Upper lobe of left lung (tissue), 6 donors: ENCODE measurements at regions not wholly inside any gene's neighbourhood (a gene's known extent, or its start where the extent isn't known, plus 50 kb on each side); places are given as distances from the start of the nearest gene placed in this dataset.

Source experiments
- ATAC-seq, 2 donors: fragments of 200-7000 bp; cut with Tn5 transposase; one replicate each; pipeline ENCODE4 v1.9.1; 2022; ENCODE audit warnings: mild to moderate bottlenecking in 2 of 2, moderate library complexity in 2 of 2; ENCODE audit not compliant: low FRiP score in 2 of 2
- DNase-seq, 2 donors: peaks; one replicate each; pipeline ENCODE4 v3.0.0-alpha.2; 2019 to 2020
- H3K27ac ChIP-seq, 4 donors: fragments of 200-600 bp; sonication (generic); one replicate each; pipeline ENCODE4 v1.5.1; 2016 to 2019
- H3K27me3 ChIP-seq, 4 donors: fragments of 200-600 bp; sonication (generic); one replicate each; pipeline ENCODE4 v1.5.1; 2017 to 2019
- H3K36me3 ChIP-seq, 4 donors: fragments of 200-600 bp; sonication (generic); one replicate each; pipeline ENCODE4 v1.5.1; 2016 to 2019
- H3K4me1 ChIP-seq, 4 donors: fragments of 200-600 bp; sonication (generic); one replicate each; pipeline ENCODE4 v1.5.1; 2018 to 2019
- H3K4me3 ChIP-seq, 4 donors: fragments of 200-600 bp; sonication (generic); one replicate each; pipeline ENCODE4 v1.5.1; 2017 to 2019; ENCODE audit warnings: mild to moderate bottlenecking in 2 of 4, moderate library complexity in 1 of 4
- H3K9me3 ChIP-seq, 4 donors: fragments of 200-600 bp; sonication (generic); one replicate each; pipeline ENCODE4 v1.5.1; 2018 to 2019
- EP300 ChIP-seq, 4 donors: sonication (generic); formaldehyde crosslinking; IDR thresholded peaks; one replicate each; pipeline ENCODE4 v1.5.1; 2017; ENCODE audit warnings: antibody characterized with exemption in 4 of 4, control low read depth in 2 of 4
- POLR2A ChIP-seq, 4 donors: fragments of 450-650 bp; IDR thresholded peaks; one replicate each; pipeline ENCODE4 v1.5.1; 2016 to 2017; ENCODE audit warnings: antibody characterized with exemption in 4 of 4, mild to moderate bottlenecking in 2 of 4
- POLR2AphosphoS5 ChIP-seq, 2 donors: sonication (generic); formaldehyde crosslinking; IDR thresholded peaks; one replicate each; pipeline ENCODE4 v1.5.1; 2017; ENCODE audit warnings: antibody characterized with exemption in 2 of 2
- WGBS, 2 donors: methylation state at CpG; one replicate each; pipeline ENCODE4 v1.1.5; 2017 to 2018; 5-methylcytosine and 5-hydroxymethylcytosine counted together
- TF ChIP-seq, protein P1 (sequence below), 6 experiments: fragments of 450-650 bp in 4 of 6; fragments of 200-600 bp in 2 of 6; sonication (generic) in 2 of 6; IDR thresholded peaks; one replicate each; pipeline ENCODE4 v1.5.1; 2016 to 2019; ENCODE audit warnings: antibody characterized with exemption in 6 of 6
- donor health status: DM: no; HTN: no; CAD: no; lungs with moderate emphysema.
- donor health status: DM: no; HTN: yes; CAD: no; lungs with severe emphysema.

DNA sequence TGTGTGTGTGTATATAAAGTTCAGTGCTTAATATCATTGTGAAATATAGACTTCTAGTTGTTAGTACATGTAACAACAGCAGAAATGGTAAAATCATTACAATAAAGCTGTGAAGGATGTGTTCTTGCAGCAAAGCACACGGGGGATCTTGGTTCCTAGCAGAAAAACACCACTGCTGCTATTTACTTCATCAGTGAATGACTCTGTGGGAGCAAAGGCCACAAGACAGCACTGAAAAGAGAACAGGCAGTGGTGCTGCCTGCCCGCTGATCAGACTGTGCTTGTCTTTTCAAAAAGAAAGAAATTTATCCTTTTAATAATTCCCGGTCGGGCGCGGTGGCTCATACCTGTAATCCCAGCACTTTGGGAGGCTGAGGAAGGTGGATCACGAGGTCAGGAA, 689.9 kb upstream of the CITED2 start:
- no peak for TF ChIP-seq POLR2AphosphoS5 (IDR thresholded peaks at IDR 0.05)
- TF ChIP-seq POLR2A (IDR thresholded peaks at IDR 0.05) = no peak
- TF ChIP-seq EP300 (IDR thresholded peaks at IDR 0.05) = no peak
- TF ChIP-seq, protein P1, sequence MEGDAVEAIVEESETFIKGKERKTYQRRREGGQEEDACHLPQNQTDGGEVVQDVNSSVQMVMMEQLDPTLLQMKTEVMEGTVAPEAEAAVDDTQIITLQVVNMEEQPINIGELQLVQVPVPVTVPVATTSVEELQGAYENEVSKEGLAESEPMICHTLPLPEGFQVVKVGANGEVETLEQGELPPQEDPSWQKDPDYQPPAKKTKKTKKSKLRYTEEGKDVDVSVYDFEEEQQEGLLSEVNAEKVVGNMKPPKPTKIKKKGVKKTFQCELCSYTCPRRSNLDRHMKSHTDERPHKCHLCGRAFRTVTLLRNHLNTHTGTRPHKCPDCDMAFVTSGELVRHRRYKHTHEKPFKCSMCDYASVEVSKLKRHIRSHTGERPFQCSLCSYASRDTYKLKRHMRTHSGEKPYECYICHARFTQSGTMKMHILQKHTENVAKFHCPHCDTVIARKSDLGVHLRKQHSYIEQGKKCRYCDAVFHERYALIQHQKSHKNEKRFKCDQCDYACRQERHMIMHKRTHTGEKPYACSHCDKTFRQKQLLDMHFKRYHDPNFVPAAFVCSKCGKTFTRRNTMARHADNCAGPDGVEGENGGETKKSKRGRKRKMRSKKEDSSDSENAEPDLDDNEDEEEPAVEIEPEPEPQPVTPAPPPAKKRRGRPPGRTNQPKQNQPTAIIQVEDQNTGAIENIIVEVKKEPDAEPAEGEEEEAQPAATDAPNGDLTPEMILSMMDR (IDR thresholded peaks at IDR 0.05) = no peak
- H3K27me3 ChIP-seq = no peaks in the 10 kb centered on the region
- H3K36me3 ChIP-seq = no peaks in the 10 kb centered on the region
- WGBS, 2 donors = 88 to 91% methylated on average over 7 of the region's 7 CpGs
- no peak overlapping the region for H3K4me3 ChIP-seq
- peaks cover 0 to 9% (median 0%) of the 10 kb centered on the region in 4 donors for H3K4me1 ChIP-seq
- no peaks in the 10 kb centered on the region for H3K9me3 ChIP-seq
- ATAC-seq = no peak
- peak overlapping the region in 2 of 4 donors; percentile 17 to 21 for H3K27ac ChIP-seq
- no peak for DNase-seq

DNA sequence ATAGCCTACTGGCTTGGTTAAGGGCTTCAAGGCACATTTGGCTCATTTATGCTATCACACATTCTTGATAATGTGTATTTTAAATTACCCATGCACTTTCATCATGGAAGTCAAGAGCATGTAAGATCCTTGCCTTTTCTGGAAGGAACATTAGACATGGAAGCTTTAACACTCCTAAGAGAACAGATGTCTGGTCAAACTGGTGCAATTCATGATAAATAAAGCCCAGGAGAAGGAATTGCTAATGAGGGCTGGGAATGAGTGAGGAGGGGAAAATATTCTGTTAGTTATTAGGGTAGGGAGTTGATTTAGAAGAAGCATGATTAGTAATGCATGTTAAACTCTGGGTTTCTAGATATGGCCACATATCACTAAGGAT, 688.6 kb upstream of the CITED2 start:
- TF ChIP-seq POLR2A (IDR thresholded peaks at IDR 0.05) = no peak
- H3K27ac ChIP-seq = peak overlapping the region; percentile 25 to 59 (median 47)
- H3K36me3 ChIP-seq = no peaks in the 10 kb centered on the region
- no peaks in the 10 kb centered on the region for H3K9me3 ChIP-seq
- H3K27me3 ChIP-seq = no peaks in the 10 kb centered on the region
- no peak for DNase-seq
- no peak for ATAC-seq
- peaks cover 0 to 9% (median 0%) of the 10 kb centered on the region in 4 donors for H3K4me1 ChIP-seq
- no peak overlapping the region for H3K4me3 ChIP-seq

DNA sequence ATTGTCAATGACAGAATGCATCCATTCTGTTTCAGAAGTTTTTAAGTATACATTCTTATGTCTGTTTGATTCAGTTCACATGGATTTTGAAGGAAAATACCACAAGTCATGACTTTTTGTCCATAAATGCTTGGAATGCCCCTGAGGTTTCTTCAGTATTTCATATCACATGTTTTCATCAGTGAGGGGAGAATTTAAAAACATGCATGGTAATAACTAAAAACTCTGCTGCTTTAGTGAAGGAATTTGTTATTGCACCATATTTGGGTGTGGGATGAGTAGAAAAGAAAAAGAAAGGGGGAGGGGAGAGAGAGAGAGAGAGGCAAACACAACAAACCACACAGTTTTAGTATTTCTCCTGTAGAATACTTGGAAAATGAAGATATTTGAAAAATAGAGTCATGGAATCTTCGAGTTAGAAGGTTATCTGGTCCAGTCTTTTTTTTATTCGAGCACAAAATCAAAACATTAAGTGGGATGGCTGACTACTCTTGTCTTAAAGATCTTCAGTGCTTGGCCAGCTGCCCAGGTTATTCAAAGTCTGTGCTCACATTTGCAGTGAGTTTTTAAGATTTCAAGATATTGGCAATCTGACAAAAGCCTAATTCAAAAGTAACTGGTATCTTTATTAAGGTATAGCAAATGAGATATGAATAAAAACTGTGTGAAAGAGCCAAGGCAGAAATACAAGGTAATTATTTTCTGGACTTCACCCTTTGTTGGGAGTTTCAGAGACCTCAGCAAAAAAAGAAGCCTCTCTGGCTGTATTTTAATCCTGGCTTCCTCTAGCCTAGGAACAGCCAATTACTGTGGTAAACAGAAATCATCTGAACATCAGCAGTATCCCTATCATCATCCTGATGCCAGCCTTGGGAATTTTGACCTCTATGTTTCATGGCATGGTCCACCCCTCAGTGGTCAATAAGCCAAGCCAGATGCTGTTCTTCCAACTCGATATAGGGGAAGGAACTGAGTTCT, 687.9 kb upstream of the CITED2 start:
- H3K36me3 ChIP-seq = no peaks in the 10 kb centered on the region
- peak in 1 of 2 donors; percentile 27 for DNase-seq
- 44 to 53% methylated on average over 3 of the region's 3 CpGs for WGBS, 2 donors
- no peak overlapping the region for H3K4me3 ChIP-seq
- H3K4me1 ChIP-seq = peaks cover 0 to 9% (median 0%) of the 10 kb centered on the region in 4 donors
- peak overlapping the region; percentile 25 to 59 (median 47) for H3K27ac ChIP-seq
- no peaks in the 10 kb centered on the region for H3K27me3 ChIP-seq
- H3K9me3 ChIP-seq = no peaks in the 10 kb centered on the region
- TF ChIP-seq POLR2A (IDR thresholded peaks at IDR 0.05) = no peak
- TF ChIP-seq EP300 (IDR thresholded peaks at IDR 0.05) = peak in 1 of 4 donors; percentile 6
- peak in 1 of 2 donors; percentile 77 for ATAC-seq

DNA sequence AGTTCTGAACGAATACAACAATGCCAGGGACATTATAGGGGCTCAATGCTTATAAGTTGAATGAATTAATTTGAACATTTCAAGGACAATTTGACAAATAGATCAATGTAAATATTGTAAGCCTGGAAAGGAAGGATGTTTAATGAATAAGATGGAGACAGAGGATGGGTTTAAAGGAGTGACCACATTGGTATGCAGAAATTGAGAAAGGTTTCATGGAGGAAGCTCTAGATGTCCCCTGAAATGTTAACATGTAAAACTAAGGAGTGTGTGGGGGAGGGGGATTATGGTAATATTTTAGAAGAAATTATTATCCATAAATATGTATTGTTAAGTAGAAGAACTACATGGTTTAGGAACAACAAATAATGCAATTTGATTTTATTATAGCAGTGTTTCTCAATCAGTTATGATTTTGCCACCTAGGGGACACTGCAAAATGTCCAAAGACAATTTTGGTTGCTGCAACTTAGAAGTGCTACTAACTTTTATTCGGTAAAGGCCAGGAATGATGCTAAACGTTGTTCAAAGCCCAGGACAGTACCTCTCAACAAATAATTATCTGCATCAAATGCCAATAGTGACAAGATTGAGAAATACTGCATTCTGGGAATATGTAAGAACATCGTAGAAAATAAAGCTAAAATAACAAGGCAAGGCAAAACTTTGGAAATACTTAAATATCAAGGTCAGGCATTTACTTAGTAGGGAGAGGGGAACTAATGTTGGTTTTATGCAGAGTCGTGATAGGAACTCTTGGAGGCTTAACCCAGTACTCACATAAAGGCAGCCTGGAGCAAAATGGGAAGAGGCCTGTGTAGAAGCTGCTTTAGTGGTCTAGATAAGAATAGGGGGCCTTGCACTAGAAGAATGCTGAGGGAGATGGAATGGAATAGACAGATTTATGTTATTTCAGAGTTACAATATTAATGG, 686.9 kb upstream of the CITED2 start:
- Histone ChIP-seq H3K36me3 (no peaks in the 10 kb centered on the region), H3K27ac (peak overlapping the region in 2 of 4 donors; percentile 40 to 48), H3K4me1 (peaks cover 0 to 9% (median 0%) of the 10 kb centered on the region in 4 donors), H3K9me3 (no peaks in the 10 kb centered on the region), H3K4me3 (no peak overlapping the region), H3K27me3 (no peaks in the 10 kb centered on the region)
- peak in 1 of 2 donors; percentile 18 for ATAC-seq
- no peak for DNase-seq
- no peak for TF ChIP-seq POLR2A (IDR thresholded peaks at IDR 0.05)
- no peak for TF ChIP-seq POLR2AphosphoS5 (IDR thresholded peaks at IDR 0.05)
- no peak for TF ChIP-seq EP300 (IDR thresholded peaks at IDR 0.05)
- TF ChIP-seq, protein P1 (IDR thresholded peaks at IDR 0.05) = no peak
- WGBS, 2 donors = 75 to 80% methylated on average over 5 of the region's 5 CpGs

DNA sequence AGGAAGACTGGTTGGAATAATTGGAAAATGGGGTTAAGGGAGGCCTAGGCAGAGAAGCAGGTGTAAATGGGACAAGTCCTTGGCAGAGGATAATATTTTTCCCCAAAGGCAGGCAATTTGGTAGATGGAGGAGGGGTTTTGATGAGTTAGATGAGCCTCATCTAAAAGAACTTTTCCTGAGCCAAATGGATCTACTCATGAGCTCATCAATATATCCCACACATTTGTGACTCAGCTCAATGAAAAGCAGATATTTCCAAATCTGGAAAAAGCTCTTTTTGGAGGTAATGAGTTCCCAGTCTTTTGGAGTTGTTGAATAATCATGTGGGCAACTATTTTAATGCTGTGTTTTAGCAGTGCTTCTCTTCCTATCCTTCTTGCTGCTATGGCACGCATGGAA, 685.5 kb upstream of the CITED2 start:
- WGBS, 2 donors = 100% methylated on average over 1 of the region's 1 CpG
- no peak for DNase-seq
- Histone ChIP-seq H3K9me3 (no peaks in the 10 kb centered on the region), H3K4me1 (peaks cover 0 to 9% (median 0%) of the 10 kb centered on the region in 4 donors), H3K27ac (no peak overlapping the region), H3K4me3 (no peak overlapping the region), H3K36me3 (no peaks in the 10 kb centered on the region), H3K27me3 (no peaks in the 10 kb centered on the region)
- no peak for ATAC-seq
- TF ChIP-seq POLR2AphosphoS5 (IDR thresholded peaks at IDR 0.05) (no peak), EP300 (IDR thresholded peaks at IDR 0.05) (no peak), POLR2A (IDR thresholded peaks at IDR 0.05) (no peak)
- TF ChIP-seq, protein P1 (IDR thresholded peaks at IDR 0.05) = no peak
